ENCODE measurements at regions not wholly inside any gene's neighbourhood (a gene's known extent, or its start where the extent isn't known, plus 50 kb on each side); places are given as distances from the start of the nearest gene placed in this dataset.

- peaks cover 51% of the 10 kb centered on the region for H3K36me3 ChIP-seq
- TF ChIP-seq, protein P1, sequence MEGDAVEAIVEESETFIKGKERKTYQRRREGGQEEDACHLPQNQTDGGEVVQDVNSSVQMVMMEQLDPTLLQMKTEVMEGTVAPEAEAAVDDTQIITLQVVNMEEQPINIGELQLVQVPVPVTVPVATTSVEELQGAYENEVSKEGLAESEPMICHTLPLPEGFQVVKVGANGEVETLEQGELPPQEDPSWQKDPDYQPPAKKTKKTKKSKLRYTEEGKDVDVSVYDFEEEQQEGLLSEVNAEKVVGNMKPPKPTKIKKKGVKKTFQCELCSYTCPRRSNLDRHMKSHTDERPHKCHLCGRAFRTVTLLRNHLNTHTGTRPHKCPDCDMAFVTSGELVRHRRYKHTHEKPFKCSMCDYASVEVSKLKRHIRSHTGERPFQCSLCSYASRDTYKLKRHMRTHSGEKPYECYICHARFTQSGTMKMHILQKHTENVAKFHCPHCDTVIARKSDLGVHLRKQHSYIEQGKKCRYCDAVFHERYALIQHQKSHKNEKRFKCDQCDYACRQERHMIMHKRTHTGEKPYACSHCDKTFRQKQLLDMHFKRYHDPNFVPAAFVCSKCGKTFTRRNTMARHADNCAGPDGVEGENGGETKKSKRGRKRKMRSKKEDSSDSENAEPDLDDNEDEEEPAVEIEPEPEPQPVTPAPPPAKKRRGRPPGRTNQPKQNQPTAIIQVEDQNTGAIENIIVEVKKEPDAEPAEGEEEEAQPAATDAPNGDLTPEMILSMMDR (IDR thresholded peaks at IDR 0.05): no peak
These were observed 89.0 kb downstream of the NCOR2 start for GRCh38 chr12:124478416-124478815.

GRCh38 chr12:124477107-124477915, 90.1 kb downstream of the NCOR2 start:
- Histone ChIP-seq H3K4me1 (peaks cover 0 to 57% of the 10 kb centered on the region in 2 donors), H3K27me3 (no peaks in the 10 kb centered on the region), H3K4me3 (no peak overlapping the region), H3K36me3 (peaks cover 55% of the 10 kb centered on the region), H3K27ac (no peak overlapping the region), H3K9me3 (peaks cover 0 to 6% of the 10 kb centered on the region in 2 donors)
- no peak for DNase-seq (ENCODE audit: low spot score)
- TF ChIP-seq, protein P1 (IDR thresholded peaks at IDR 0.05): no peak

More at GRCh38 chr12:124478416-124478815, 89.0 kb downstream of the NCOR2 start:
- Histone ChIP-seq H3K4me3 (no peak overlapping the region), H3K27me3 (no peaks in the 10 kb centered on the region), H3K9me3 (no peaks in the 10 kb centered on the region), H3K4me1 (peaks cover 0 to 57% of the 10 kb centered on the region in 2 donors), H3K27ac (no peak overlapping the region)
- DNase-seq (ENCODE audit: low spot score): no peak

DNA sequence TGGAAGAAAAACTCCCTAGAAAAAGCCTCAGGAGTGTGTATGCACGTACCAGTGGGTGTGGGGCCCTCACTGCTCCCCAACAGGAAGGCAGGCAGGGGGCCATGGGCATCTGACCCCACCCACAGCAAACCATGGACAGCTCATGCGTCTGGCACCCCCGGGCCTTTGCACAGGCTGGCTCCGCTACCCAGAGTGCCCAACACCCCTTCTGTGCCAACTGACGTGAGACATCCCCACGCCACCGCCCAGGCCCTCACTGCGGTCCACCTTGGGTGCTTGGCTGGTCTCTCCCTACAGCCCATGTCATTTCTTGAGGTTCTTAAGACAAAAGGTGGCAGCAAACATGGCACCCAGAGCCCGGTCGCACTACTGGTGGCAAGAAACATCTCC, 91.4 kb downstream of the NCOR2 start:
- Histone ChIP-seq H3K4me3 (no peak overlapping the region), H3K27ac (peak overlapping the region in 1 of 2 donors; percentile 49), H3K4me1 (peaks cover 0 to 46% of the 10 kb centered on the region in 2 donors), H3K27me3 (no peaks in the 10 kb centered on the region), H3K36me3 (peaks cover 56% of the 10 kb centered on the region), H3K9me3 (peaks cover 0 to 7% of the 10 kb centered on the region in 2 donors)
- TF ChIP-seq, protein P1 (IDR thresholded peaks at IDR 0.05): no peak
- no peak for DNase-seq (ENCODE audit: low spot score)

DNA sequence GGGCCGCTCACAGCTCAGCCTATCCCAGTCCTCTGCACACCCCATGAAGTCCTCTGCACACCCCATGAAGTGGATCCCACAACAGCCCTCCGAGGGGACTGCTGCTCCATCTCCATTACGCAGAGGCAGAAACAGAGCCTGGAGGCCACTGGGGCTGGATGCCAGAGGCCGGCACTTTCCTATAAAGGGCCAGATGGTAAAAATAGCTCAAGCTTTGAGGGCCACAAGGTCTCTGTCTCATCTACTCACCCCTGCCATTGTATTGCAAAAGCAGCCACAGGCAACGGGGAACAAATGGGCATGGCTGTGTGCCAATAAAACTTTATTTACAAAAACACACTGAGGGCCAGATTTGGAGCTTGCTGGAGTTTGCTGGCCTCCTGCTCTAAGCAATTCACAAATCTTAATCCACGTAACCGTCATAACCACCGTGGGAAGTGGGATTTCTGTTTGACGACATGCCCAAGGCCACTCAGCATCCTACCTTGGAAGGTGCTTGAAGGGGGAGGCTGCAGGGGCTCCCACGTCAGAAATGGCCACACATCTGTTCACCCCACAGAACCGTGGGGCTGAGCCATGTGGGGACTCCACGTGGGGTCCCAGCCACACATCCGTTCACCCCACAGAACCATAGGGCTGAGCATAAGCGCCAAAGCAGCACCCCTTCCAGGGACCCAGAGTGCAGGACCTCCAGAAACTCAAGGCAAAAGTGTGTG, 92.0 kb downstream of the NCOR2 start:
- Histone ChIP-seq H3K9me3 (peaks cover 0 to 7% of the 10 kb centered on the region in 2 donors), H3K36me3 (peaks cover 60% of the 10 kb centered on the region), H3K27me3 (no peaks in the 10 kb centered on the region), H3K4me3 (no peak overlapping the region), H3K27ac (peak overlapping the region; percentile 31 to 49), H3K4me1 (peaks cover 0 to 41% of the 10 kb centered on the region in 2 donors)
- no peak for DNase-seq (ENCODE audit: low spot score)
- TF ChIP-seq, protein P1 (IDR thresholded peaks at IDR 0.05): no peak

GRCh38 chr12:124474709-124475108, 92.7 kb downstream of the NCOR2 start:
- TF ChIP-seq, protein P1 (IDR thresholded peaks at IDR 0.05): no peak
- no peak for DNase-seq (ENCODE audit: low spot score)
- peaks cover 0 to 33% of the 10 kb centered on the region in 2 donors for H3K4me1 ChIP-seq
- peaks cover 68% of the 10 kb centered on the region for H3K36me3 ChIP-seq
- no peaks in the 10 kb centered on the region for H3K27me3 ChIP-seq
- no peak overlapping the region for H3K4me3 ChIP-seq
- H3K27ac ChIP-seq: peak overlapping the region; percentile 31 to 49
- peaks cover 0 to 7% of the 10 kb centered on the region in 2 donors for H3K9me3 ChIP-seq

All from right atrium auricular region (tissue), 2 donors.